Suprapubic skin (tissue), 4 donors: ENCODE measurements at regions not wholly inside any gene's neighbourhood (a gene's known extent, or its start where the extent isn't known, plus 50 kb on each side); places are given as distances from the start of the nearest gene placed in this dataset.

Source experiments
- DNase-seq, 2 donors: peaks; one replicate each; pipeline ENCODE4 v3.0.0-alpha.2; 2019; ENCODE audit warnings: low spot score in 2 of 2
- H3K27ac ChIP-seq: fragments of 200-600 bp; sonication (generic); one replicate; pipeline ENCODE4 v1.5.1; 2019
- H3K27me3 ChIP-seq: fragments of 200-600 bp; sonication (generic); one replicate; pipeline ENCODE4 v1.5.1; 2019
- H3K36me3 ChIP-seq: fragments of 200-600 bp; sonication (generic); one replicate; pipeline ENCODE4 v1.5.1; 2019
- H3K4me1 ChIP-seq: fragments of 200-600 bp; sonication (generic); one replicate; pipeline ENCODE4 v1.5.1; 2019
- H3K4me3 ChIP-seq: fragments of 200-600 bp; sonication (generic); one replicate; pipeline ENCODE4 v1.5.1; 2019; ENCODE audit warnings: mild to moderate bottlenecking
- H3K9me3 ChIP-seq: fragments of 200-600 bp; sonication (generic); one replicate; pipeline ENCODE4 v1.5.1; 2019
- CTCF ChIP-seq, 2 donors: fragments of 200-600 bp in 1 of 2; fragments of 450-650 bp in 1 of 2; sonication (generic) in 1 of 2; IDR thresholded peaks; one replicate each; pipeline ENCODE4 v1.5.1; 2016 to 2019; ENCODE audit warnings: antibody characterized with exemption in 2 of 2, mild to moderate bottlenecking in 1 of 2, moderate library complexity in 1 of 2
- EP300 ChIP-seq: sonication (generic); formaldehyde crosslinking; IDR thresholded peaks from one replicate; pipeline ENCODE4 v1.6.1; 2017; ENCODE audit warnings: antibody characterized with exemption
- POLR2A ChIP-seq, 2 donors: fragments of 450-650 bp; IDR thresholded peaks; one replicate each; pipeline ENCODE4 v1.6.1; 2017; ENCODE audit warnings: antibody characterized with exemption in 2 of 2, mild to moderate bottlenecking in 2 of 2, moderate library complexity in 2 of 2
- POLR2AphosphoS5 ChIP-seq, 3 donors: sonication (generic); formaldehyde crosslinking; IDR thresholded peaks; one replicate each; pipeline ENCODE4 v1.6.1; 2017; ENCODE audit warnings: antibody characterized with exemption in 3 of 3
- WGBS: methylation state at CpG from one replicate; pipeline ENCODE4 v1.1.5; 2018; 5-methylcytosine and 5-hydroxymethylcytosine counted together

- H3K36me3 ChIP-seq, result no peaks in the 10 kb centered on the region
- H3K4me1 ChIP-seq, result peaks cover 7% of the 10 kb centered on the region
- no peak overlapping the region for H3K4me3 ChIP-seq
- TF ChIP-seq CTCF (IDR thresholded peaks at IDR 0.05) (no peak), POLR2AphosphoS5 (IDR thresholded peaks at IDR 0.05) (no peak), EP300 (no peak), POLR2A (IDR thresholded peaks at IDR 0.05) (no peak)
- 94% methylated on average over 3 of the region's 3 CpGs for WGBS
- H3K27me3 ChIP-seq, result no peaks in the 10 kb centered on the region
- no peaks in the 10 kb centered on the region for H3K9me3 ChIP-seq
- H3K27ac ChIP-seq, result no peak overlapping the region
- no peak for DNase-seq
These were observed 53.4 kb upstream of the STK17B start for GRCh38 chr2:196224756-196225155.

GRCh38 chr2:196225213-196225612 lies 53.8 kb upstream of the STK17B start:
- Histone ChIP-seq H3K27ac (no peak overlapping the region), H3K27me3 (no peaks in the 10 kb centered on the region), H3K4me3 (no peak overlapping the region), H3K9me3 (no peaks in the 10 kb centered on the region), H3K4me1 (peaks cover 7% of the 10 kb centered on the region), H3K36me3 (no peaks in the 10 kb centered on the region)
- WGBS, result 49% methylated on average over 1 of the region's 1 CpG
- TF ChIP-seq POLR2A (IDR thresholded peaks at IDR 0.05) (no peak), CTCF (IDR thresholded peaks at IDR 0.05) (no peak), POLR2AphosphoS5 (IDR thresholded peaks at IDR 0.05) (no peak), EP300 (no peak)
- DNase-seq, result no peak

GRCh38 chr2:196226058-196226706 lies 54.8 kb upstream of the STK17B start:
- DNase-seq, result no peak
- Histone ChIP-seq H3K27me3 (no peaks in the 10 kb centered on the region), H3K9me3 (no peaks in the 10 kb centered on the region), H3K4me1 (peaks cover 9% of the 10 kb centered on the region), H3K4me3 (no peak overlapping the region), H3K36me3 (no peaks in the 10 kb centered on the region), H3K27ac (peak overlapping the region; percentile 45)
- TF ChIP-seq POLR2AphosphoS5 (IDR thresholded peaks at IDR 0.05) (no peak), EP300 (no peak), CTCF (IDR thresholded peaks at IDR 0.05) (no peak), POLR2A (IDR thresholded peaks at IDR 0.05) (no peak)

- no peak for DNase-seq
- no peaks in the 10 kb centered on the region for H3K36me3 ChIP-seq
- H3K27ac ChIP-seq, result peak overlapping the region; percentile 45
- no peaks in the 10 kb centered on the region for H3K27me3 ChIP-seq
- WGBS, result 91% methylated on average over 1 of the region's 1 CpG
- no peak overlapping the region for H3K4me3 ChIP-seq
- TF ChIP-seq CTCF (IDR thresholded peaks at IDR 0.05), result no peak
- no peak for TF ChIP-seq POLR2A (IDR thresholded peaks at IDR 0.05)
- no peak for TF ChIP-seq EP300
- no peak for TF ChIP-seq POLR2AphosphoS5 (IDR thresholded peaks at IDR 0.05)
- no peaks in the 10 kb centered on the region for H3K9me3 ChIP-seq
- peaks cover 11% of the 10 kb centered on the region for H3K4me1 ChIP-seq
These were observed 55.3 kb upstream of the STK17B start for GRCh38 chr2:196226707-196227065.

GRCh38 chr2:196229013-196229412 lies 57.6 kb upstream of the STK17B start:
- Histone ChIP-seq H3K36me3 (no peaks in the 10 kb centered on the region), H3K4me1 (peaks cover 34% of the 10 kb centered on the region), H3K27ac (no peak overlapping the region), H3K4me3 (no peak overlapping the region), H3K27me3 (no peaks in the 10 kb centered on the region), H3K9me3 (no peaks in the 10 kb centered on the region)
- TF ChIP-seq CTCF (IDR thresholded peaks at IDR 0.05) (no peak), POLR2A (IDR thresholded peaks at IDR 0.05) (no peak), POLR2AphosphoS5 (IDR thresholded peaks at IDR 0.05) (no peak), EP300 (no peak)
- WGBS, result 68% methylated on average over 3 of the region's 3 CpGs
- no peak for DNase-seq
